CD4-positive, alpha-beta T cell treated with Interleukin-17A for 1 hour (primary cell): ENCODE measurements at regions not wholly inside any gene's neighbourhood (a gene's known extent, or its start where the extent isn't known, plus 50 kb on each side); places are given as distances from the start of the nearest gene placed in this dataset.
A peak's percentile ranks its signal among the peaks of the same experiment; 100 is the strongest.
"Not testable (repeated sequence)": the region's sequence is repeated elsewhere in the genome, so short reads cannot be mapped to it uniquely, and the experiment has no call there.

Source experiments
- DNase-seq: peaks from one replicate; pipeline ENCODE4 v3.0.0-alpha.2; 2020

DNA sequence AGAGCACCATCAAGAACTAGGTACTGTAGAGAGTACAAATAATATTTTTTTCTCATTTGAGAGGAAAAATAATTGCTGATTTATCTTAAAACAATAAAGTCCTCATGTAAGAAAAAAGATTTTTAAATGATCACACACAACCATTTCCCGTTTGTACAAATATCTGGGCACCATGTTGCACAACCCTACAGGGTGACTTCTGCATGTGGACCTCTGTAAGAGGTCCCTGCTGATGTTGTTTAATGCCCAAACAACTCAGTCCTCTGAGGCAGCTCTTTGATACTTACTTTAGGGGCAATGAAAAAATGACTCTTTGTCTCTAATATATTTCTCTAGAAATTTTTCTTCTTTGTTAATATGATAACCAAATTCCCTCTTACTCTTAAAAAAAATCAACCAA lies 168.1 kb upstream of the SATB1 start:
- DNase-seq = no peak

DNA sequence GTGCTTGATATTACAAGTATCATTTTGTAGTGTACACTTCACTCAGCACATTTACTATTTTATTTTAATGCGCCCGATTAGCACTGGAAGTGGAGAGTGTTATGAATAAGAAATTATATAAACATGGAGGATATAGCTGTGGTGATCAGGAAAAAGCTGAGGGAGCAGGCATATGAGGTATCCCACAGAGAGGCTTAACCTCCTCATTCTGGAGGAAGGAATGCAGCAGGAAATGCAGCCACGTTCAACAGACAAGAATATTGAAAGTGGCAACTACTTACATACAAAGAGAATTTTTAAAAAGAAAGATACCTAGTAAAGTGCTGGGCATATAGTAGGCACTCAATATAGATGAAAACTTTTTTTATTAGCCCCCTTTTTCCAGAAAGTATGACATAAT lies 166.0 kb upstream of the SATB1 start:
- DNase-seq = no peak

DNA sequence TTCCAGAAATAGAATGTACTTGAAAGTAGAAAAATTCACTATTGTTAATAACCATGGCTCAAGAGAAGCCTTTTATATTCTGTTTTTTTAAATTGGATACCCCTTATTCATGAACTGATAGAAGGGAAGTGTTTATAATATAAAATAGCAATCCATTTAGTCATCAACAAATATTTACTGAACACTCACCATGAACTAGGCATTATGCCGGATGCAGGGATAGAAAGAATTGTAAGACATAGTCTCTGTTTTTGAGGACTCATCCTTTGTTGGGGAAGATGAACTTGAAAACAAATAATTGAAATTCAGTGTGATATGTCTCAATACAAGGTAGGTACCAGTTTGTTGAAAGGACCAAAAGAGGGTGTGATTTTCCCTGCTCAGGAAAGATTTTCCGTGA lies 160.9 kb upstream of the SATB1 start:
- DNase-seq = no peak

DNA sequence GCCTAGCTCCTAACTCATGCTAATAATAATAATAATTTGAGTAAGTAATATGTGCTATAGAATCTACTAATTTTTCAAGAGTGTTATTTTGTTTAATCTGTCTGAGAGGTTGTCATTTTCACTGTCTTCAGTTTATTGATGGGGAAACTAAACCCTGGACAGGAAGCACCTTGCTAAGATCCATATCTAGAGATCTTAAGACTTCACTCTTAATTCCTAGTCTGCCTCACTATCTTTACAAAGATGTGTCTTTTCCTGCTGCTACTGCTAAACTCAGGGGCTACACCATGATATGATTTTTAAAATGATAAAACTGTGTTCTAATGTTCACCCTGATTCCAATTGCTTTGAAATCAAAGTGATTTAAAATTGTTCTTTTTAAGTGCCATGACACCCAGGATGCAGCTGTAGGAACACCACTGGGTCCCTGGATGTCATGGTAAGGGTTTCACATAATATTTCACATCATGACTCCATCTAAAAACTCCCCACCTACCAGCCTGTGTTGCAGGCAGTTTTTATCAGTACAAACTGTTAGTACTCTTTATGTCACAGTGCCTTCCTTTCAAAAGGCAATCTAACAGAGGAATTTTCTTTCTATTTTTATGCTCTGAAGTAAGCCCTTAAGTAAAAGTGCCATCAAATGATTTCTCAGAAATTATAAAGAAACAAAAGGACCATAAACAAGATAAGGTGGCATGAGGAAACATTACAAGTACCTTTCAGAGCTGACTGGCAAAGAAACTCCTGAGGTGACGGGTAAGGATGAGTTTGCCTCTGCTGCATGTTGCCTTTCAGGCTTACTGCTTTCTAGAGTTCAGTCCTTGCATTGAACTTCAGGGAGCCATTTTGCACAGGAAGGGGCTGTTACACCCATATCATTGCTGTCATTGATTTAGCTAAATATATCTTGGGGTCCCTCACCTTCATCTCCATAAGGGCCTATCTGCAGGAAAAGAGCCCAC lies 160.1 kb upstream of the SATB1 start:
- DNase-seq = no peak

DNA sequence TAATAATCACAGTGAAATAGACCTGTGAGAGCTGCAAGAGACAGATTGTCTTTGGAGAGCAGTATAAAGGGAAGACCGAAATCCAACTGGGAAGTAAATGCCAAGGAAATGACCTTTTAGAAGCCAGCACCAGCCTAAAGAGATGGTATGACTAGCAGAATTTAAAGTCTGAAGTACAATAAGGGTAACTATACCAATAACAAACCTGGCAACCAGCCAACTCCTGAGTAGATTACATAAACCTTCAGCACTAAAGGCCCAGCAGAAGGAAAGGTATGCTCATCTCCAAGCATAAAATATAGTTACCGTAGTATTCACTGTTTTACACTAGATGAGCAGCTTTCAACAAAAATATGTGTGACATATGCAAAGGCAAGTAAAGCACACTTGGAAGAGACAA lies 155.1 kb upstream of the SATB1 start:
- DNase-seq = no peak

DNA sequence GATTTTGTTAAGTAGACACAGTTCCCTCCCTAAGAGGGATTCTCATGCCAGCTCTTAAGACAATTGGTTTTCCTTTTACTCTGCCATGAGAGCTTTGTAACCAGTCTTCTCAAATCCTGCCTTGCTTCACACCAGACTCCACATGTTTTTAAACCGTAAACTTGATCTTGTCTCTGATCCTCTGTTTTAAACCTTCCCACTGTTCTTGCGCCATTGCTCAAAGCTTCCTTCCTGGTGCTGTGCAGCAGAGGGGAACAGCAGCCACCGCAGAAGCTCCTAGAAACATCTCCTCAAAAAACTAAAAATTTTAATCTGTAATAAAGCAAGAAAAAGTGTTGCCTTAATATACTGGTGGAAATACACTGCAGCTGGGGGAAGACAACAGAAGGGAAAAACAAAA lies 154.5 kb upstream of the SATB1 start:
- DNase-seq = no peak

DNA sequence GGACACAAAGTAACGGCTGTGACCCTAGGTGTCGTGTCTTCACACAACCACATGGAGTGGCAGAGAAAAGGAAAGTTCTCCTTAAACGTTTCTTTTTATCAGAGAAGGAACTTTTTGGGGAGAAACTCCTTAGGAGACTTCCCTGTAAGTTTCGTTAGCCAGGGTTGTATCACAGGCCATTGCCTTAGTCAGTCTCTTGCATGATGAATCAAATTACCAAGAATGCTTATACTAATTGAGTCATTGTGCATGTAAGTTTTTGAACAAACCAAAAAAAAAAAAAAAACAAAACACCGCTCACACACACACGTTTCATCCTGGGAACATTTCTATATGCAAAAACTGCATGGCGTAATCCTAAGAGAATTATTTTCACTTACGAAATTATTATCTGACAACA lies 150.4 kb upstream of the SATB1 start:
- DNase-seq = no peak

DNA sequence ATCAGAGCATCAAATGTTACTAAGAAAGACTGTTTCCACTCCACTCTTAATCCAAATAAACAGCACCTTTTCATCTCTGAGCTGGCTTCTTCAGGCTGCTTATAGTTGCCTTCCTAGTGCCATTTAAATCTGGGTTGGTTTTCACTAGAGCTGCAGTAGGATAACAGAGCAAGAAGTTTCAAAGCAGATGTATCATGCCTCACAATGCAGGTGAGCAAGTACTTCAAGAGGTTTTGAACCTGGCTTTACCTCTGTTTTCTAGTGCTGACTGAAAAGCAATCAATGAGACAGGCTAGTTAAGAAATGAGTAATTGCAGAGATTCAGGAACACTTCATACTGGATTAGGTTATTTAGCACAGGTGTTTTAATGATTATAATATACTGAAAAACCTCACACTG lies 147.7 kb upstream of the SATB1 start:
- no peak for DNase-seq

DNA sequence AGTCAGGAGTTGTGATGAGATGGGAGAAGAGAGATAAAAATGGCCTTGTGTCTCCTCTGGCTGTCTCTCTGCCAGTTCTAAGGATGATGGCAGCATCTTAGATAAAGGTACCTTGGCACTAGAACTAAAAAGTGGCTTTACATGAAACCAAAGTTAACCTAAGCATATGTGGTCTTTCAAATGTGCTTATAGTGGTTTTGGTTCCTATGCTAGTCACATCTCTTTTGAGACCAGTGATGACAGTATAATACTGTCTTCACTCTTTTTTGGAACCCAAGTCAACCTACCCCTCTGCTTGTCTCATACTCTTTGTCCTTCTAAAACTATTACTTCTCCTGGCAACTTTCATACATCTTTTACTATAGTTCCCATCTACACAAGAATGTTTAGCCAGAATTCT lies 142.2 kb upstream of the SATB1 start:
- no peak for DNase-seq

DNA sequence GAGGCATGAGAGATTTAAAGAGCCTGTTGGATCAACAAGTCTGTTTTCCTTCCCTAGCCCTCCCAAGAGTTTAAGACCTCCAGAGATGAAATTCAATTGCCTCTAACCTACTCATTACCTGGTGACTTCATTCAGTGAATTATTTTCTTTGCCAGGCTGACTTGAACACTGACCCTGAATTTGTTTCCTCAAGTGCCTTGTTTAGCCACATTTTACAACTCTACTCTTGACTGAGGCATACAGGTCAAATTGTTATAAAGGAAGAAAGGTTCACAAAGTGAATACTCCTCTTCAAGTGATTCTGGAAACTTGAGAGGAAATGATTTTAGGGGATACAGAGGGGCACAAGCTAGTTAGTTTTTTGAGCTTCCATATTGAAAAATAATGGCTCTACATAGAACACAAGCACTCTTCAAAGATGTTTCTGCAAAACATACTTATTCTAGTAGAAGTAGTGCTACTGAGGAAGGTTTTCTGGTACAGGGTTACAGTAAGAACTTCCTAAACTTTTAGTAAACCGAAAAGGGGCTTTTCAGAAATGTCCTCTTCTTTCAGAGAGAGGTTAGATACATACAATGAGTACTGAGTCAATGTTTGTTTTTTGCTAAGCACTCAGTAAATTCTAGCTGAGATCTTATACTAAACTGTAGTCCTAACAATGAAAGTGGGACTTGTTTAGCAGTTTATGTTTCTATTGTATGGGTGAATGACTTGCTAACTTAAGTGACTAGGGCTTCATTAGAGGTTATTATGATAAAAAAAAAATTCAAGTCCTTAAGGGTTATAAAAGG lies 137.4 kb upstream of the SATB1 start:
- no peak for DNase-seq

DNA sequence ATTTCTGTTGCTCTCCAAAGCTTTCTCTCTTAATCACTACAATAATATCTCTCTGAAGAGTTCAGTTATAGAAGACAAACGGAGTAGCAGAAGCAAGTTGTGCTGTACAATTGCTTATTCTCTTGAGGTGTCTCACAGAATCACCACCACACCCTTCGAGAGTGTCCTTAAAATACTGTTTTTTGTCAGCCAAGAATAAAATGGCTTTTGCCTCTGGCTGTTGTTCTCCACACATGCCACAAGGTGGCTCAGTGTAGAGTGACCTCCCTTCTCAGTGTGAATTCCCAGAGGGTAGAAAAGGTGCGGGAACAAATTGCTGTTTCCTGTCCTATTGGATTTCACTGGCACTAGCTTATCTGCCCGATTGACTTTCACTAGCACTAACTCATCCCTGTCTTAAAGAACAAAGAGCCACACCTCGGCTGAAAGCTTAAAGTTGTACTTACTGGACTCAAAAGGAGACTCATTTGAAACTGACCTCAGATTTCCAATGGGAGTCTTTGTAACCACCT lies 134.2 kb upstream of the SATB1 start:
- DNase-seq = peak; percentile 68

DNA sequence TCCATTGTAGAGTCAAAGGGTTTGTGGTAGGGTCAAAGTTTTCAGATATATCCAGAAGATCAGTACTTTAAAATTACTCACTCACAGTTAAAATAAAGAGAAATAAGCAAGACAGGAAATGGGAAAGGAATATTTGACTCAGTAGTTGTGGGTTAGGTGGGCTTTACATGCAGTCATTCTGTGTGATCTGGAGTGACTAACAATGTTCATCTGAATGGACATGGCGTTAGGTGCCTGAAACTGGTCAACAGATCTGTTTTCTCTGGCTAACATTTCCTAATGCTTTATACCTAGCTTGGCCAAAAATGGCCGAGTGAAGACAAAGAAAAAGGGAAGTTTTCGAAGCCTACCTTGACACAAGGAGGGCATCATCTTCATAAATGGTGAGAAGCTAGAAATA lies 133.4 kb upstream of the SATB1 start:
- DNase-seq = no peak

DNA sequence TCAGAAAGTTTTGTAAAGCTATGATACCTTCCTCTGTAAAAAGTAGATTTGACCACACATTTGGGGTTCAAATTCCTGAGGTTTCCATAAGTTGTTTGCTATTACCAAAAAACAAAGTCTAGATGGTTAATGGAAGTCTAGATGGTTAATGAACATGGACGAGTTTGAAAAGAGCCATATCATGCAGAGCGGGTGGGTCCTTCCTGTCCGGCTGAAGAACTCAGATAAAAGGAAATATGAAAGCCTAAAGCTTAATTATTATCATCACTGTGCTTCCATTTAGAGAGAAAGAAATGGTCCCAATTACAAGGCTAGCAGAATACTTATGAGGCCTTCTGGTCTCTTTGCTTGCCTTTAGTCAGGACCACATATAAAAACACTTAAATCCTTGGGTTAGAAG lies 132.1 kb upstream of the SATB1 start:
- no peak for DNase-seq

DNA sequence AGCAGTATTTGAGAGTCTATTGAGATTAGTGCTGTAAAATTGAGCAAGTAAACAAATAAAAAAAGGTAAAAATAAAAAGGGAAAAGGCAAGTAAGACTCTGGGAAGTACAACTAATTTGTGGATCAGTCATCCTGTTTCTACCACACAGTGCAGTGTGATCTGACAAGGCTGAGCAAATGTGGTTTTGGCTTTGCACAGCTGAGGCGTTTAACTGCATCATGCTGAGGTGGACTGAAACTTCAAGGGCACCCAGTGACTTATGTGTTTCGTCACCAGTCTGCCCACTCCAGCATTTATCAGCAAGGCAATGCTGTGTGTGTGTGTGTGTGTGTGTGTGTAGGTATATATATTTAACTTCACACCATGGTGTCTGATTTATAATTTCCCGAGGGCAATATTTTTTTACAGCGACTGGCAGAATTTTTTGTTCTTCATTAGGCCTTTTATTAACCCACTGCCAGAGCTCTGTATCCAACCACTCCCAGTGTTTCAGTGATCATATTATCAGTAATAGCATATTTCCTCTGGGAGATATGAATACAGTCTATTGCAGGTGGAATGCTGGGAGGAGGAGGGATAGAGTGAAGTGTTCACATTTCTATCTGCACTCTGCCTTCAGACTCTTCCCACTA lies 131.5 kb upstream of the SATB1 start:
- DNase-seq = peak; percentile 46

DNA sequence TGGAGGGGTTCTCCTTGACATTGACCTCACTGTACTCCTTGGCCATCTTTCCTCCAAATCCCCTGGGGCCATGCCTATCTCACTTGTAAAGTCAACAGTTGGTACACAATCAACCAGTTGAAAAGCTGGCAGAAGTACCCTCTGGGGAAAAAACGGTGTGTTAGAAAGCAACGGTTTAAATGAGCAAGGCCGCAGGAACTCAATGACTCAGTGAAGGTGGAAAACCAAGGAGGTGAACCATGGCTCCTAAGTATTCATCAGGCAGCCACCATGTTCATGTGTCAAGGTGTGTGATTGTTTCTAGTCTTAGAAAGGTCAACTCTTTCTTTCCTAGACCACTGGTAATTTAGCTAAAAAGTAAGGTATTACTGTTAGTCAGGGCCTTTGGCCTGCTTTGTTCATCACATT lies 130.9 kb upstream of the SATB1 start:
- DNase-seq = no peak

DNA sequence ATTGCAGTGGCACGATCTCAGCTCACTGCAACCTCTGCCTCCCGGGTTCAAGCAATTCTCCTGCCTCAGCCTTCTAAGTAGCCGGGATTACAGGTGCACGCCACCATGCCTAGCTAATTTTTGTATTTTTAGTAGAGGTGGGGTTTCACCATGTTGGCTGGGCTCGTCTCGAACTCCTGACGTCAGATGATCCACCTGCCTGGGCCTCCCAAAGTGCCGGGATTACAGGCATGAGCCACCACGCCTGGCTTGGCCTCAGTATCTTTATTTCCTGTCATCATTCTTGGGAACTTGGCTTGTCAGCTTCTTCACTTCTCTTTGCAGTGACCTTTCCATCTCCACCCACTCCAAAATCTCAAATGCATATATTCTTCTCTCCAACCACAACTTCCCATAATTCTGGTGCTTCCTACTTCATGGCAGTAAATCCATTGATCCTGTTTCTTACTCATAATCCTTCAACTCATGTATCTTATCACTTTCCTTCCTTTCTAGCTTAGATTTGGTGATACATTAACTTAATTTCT lies 127.5 kb upstream of the SATB1 start:
- not testable (repeated sequence) for DNase-seq

DNA sequence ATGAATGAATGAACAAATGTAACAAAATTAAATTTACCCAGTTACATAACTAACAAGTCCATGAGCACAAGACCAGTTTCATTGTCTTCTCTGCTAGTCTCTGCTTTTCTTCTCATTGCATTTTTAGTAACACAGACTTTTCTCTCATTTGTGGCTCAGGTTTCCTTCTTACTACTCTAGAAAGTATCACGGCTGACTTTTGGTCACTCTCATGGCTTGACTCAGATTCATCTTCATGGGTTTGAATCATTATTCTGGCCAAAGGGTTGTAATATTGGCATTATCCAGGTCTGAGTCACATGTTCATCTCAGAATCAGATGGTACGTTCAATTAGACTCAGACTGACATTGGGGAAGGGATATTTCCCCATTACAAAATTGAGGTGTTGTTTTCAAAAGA lies 121.5 kb upstream of the SATB1 start:
- no peak for DNase-seq

DNA sequence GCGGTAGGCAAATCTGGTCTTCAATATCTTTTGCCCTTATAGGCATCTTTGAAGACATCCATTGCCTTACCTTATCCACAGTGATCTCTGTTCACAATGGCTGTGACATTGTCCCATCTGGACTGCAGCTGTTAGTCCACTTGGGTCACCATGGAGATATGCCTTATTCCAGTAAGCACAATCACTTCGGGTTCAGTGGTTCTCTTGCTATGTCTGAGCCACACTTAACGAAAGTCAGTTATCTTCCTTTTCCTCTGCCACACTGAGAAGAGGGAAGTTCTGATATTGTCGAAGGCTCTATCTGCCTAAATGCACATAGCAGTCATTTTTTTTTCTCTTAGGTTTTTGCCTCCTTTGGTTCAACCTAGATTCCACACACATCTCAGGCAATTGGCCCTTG lies 119.0 kb upstream of the SATB1 start:
- no peak for DNase-seq

DNA sequence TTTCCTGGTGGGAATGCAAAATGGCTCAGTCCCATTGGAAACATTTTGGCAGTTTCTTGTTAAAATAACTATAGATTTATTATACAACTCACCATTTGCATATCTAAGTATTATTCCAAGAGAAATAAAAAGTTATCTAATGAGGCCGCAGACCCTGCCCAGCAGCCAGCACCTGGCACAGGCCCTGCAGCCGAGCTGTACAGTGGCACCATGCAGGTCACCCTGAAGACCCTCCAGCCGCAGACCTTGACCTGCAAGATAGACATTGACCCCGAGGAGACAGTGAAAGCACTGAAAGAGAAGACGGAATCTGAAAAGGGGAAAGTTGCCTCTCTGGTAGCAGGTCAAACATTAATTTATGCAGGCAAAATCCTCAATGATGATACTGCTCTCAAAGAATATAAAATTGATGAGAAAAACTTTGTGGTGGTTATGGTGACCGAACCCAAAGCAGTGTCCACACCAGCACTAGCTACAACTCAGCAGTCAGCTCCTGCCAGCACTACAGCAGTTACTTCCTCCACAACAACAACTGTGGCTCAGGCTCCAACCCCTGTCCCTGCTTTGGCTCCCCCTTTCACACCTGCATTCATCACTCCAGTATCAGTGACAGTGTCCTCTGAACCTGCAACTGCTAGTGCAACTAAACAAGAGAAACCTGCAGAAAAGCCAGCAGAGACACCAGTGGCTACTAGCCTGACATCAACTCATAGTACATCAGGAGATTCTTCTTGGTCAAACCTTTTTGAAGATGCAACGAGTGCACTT lies 113.5 kb upstream of the SATB1 start:
- DNase-seq = no peak

DNA sequence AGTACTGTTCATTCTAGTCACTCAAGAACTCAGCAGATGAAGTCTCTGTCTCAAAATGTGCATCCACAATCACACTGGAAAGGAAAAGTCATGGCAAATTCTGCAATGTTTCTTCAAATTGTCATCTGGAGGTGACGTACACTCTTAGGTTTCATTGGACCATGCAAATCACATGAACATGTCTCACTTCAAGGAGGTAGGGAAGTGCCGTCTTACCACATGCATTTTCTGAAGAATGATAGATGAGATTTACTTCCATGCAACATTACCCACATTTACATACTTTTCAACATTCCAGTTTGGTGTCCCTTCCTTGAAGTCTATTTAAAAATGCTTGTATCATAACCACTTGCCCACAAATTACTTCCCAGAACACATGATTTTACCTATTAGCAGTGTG lies 107.9 kb upstream of the SATB1 start:
- no peak for DNase-seq

DNA sequence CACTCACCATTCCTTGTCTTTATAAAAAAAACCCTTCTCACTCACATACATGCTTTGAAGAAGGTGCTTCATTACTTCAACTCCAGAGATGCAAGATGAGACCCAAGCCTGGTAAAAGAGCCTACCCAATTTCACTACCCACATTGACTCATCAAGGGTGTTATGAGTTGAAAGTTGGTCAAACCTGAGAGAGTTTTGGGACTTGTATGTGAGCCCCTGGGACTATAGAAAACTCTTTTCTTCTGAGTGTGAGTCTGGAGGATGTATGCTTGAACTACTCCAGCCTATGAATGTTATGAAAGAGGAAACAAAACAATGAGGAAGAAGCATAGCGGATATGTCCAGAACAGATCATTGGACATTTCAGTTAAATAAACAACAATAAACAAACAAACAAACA lies 106.5 kb upstream of the SATB1 start:
- DNase-seq = no peak

DNA sequence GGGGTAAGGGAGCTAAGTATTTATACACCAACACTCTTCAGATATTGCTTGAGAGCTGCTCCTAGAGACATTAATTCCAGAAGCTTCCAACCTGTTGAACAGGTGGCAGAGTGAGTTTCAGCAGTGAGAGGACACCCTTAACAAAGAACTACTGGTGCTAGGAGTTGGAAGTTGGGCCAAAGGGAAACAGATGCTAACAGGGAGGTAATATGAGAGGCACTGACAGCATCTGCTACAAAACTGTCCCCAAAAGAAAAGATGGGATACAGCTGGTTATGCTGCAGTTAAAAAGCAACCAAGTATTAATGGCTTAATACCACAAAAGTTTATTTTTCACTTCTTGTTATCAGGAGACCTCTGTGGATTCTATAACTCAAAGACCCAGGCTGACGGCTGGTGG lies 104.5 kb upstream of the SATB1 start:
- DNase-seq = no peak
